Activated gamma-delta T cell treated with anti-CD3 and anti-CD28 coated beads, Interleukin-2, amount 50 U/mL, for 16 hours (primary cell): ENCODE measurements at regions not wholly inside any gene's neighbourhood (a gene's known extent, or its start where the extent isn't known, plus 50 kb on each side); places are given as distances from the start of the nearest gene placed in this dataset.
"Not testable (repeated sequence)": the region's sequence is repeated elsewhere in the genome, so short reads cannot be mapped to it uniquely, and the experiment has no call there.

Experiments
- DNase-seq: peaks from one replicate; pipeline ENCODE4 v3.0.0-alpha.2; 2020; ENCODE audit warnings: low read depth

DNA sequence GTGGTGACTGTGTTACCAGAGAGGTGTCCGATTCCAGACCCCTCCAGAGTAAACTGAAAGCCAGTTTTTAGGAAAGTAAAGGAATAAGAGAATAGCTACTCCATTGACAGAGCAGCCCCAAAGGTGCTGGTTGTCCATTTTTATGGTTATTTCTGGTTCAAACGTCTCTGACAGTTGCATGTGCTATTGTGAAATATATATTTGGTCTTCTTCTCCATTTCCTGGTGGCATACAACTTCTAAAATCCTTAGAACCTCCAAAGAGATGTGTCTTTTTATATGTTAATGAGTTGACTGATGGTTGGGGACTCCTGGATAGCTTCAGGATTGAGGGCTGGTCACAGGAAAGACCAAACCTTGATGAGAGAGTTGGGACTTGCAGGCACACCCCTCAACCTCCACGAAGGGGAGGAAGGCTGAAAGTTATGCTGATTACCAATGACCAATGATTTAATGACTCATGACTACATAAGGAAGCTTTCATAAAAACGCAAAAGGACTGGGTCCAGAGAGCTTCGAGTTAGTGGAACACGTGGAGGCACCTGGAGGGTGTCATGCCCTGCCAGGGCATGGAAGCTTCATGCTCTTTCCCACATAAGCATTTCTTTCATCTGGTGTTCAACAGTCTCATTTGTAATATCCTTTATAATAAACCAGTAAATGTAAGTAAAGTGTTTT is 100.7 kb downstream of the SLC16A1 start:
- DNase-seq = no peak

DNA sequence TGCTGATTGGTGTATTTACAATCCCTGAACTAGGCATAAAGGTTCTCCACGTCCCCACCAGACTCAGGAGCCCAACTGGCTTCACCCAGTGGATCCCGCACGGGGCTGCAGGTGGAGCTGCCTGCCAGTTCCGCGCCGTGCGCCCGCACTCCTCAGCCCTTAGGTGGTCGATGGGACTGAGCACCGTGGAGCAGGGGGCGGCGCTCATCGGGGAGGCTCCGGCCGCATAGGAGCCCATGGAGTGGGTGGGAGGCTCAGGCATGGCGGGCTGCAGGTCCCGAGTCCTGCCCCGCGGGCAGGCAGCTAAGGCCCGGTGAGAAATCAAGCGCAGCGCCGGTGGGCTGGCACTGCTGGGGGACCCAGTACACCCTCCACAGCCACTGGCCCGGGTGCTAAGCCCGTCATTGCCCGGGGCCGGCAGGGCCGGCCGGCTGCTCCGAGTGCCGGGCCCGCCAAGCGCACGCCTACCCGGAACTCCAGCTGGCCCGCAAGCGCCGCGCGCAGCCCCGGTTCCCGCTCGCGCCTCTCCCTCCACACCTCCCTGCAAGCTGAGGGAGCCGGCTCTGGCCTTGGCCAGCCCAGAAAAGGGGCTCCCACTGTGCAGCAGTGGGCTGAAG is 101.5 kb downstream of the SLC16A1 start:
- not testable (repeated sequence) for DNase-seq

DNA sequence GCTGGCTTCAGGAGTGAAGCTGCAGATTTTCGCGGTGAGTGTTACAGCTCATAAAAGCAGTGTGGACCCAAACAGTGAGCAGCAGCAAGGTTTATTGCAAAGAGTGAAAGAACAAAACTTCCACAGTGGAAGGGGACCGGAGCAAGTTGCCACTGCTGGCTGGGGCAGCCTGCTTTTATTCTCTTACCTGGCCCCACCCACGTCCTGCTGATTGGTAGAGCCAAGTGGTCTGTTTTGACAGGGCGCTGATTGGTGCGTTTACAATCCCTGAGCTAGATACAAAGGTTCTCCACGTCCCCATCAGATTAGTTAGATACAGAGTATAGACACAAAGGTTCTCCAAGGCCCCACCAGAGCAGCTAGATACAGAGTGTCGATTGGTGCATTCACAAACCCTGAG is 102.1 kb downstream of the SLC16A1 start:
- DNase-seq = not testable (repeated sequence)

DNA sequence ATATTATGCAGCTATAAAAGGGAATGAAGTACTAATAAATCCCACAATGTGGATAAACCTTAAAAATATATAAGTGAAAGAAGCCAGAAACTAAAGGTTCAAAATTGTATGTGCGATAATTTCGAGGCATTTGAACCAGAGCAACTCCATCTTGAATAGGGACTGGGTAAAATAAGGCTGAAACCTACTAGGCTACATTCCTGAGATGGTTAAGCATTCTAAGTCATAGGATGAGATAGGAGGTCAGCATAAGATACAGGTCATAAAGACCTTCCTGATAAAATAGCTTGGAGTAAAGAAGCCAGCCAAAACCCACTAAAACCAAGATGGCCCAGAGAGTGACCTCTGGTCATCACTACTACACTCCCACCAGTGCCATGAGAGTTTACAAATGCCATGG is 103.1 kb downstream of the SLC16A1 start:
- no peak for DNase-seq

DNA sequence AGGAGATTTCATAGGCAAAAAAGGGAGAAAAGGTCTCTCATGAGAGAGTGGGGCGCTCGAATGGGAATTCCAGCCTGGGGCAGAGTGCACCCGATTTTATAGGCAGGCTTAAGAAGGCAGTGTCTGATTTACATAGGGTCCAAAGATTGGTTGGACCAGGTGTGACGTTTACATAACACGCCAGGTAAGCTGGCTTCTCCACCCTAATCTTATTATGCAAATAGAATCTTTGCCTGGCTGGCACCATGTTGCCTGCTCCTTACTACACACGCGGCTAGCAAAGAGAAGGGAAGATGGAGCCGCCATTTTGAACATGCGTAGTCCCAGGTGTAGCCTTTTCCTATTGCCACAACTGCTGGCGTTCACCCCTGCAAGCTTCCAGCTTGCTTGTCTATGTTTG is 103.7 kb downstream of the SLC16A1 start:
- no peak for DNase-seq

DNA sequence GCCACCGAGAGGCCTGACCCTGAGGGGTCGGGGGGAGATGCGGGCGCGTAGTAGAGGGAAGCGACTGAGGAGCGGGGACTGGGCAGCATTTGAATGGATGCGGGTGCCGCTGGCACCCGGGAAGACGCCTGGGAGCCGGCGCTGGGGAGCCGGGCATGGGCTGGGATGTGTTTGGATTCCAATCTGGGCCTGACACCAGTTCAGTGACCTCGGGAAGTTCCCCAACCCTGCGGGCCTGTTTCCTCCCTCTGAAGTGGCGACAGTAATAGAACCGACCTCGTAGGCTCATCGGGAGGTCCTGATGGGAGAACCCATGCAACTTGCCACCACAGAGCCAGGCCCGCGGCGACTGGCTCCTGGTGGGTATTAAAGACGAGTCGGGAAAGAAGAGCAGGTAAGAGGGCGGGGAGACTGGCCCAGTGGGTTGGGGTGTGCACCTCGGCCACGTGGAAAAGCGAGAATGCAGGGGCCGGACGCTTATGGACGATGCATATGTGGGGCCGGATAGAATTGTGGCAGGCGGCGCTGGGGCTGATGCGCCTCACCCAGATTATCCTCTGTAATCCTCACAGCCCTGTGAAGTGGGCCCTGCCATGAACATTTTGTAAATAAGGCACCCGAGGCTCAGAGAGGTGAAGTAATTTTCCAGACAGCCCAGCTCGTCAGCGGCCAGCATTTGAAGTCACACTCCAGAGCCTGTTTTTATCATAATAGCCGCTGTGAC is 105.8 kb downstream of the SLC16A1 start:
- DNase-seq = no peak

DNA sequence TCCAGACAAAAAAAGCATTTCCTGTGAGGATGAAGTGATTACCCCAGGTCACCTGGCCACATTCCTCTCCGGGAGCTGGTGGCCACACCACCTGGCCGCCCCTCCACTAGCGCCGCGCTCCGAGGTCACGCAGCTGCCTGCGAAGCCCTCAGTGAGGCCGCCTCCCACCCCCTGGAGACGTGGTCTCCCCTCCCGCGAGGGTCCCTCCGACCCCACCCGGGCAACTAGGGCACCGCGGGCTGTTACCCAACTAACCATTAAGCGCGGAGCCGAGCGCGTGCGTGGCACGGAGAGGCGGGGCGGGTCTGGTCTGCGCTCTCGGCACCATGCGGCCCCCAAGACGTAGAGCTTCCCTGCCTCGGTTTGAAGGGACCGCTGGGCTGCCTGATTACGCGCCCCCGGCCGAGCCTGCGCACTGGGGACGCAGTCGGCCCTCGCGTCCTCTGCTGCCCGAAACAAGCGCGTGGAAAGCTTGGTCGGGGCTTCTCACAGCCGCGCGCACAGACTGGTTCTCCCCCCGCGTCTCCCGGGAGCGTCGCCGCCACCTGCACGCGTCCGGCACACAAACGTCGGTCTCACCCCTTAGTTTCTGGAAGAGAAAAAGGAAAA is 106.5 kb downstream of the SLC16A1 start:
- DNase-seq = no peak

DNA sequence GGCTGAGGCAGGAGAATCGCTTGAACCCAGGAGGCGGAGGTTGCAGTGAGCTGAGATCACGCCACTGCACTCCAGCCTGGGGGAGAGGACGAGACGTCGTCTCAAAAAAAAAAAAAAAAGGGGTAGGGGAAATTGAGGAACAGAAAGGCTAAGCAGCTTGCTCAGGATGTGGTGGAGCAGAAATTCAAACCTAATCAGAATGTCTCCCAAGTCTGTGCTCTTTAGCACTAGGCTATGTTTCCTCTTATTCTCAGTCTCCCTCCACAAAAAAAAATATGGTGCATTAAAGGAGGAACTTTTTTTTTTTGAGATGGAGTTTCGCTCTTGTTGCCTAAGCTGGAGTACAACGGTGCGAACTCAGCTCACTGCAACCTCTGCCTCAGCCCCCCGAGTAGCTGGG is 114.2 kb downstream of the SLC16A1 start:
- no peak for DNase-seq

DNA sequence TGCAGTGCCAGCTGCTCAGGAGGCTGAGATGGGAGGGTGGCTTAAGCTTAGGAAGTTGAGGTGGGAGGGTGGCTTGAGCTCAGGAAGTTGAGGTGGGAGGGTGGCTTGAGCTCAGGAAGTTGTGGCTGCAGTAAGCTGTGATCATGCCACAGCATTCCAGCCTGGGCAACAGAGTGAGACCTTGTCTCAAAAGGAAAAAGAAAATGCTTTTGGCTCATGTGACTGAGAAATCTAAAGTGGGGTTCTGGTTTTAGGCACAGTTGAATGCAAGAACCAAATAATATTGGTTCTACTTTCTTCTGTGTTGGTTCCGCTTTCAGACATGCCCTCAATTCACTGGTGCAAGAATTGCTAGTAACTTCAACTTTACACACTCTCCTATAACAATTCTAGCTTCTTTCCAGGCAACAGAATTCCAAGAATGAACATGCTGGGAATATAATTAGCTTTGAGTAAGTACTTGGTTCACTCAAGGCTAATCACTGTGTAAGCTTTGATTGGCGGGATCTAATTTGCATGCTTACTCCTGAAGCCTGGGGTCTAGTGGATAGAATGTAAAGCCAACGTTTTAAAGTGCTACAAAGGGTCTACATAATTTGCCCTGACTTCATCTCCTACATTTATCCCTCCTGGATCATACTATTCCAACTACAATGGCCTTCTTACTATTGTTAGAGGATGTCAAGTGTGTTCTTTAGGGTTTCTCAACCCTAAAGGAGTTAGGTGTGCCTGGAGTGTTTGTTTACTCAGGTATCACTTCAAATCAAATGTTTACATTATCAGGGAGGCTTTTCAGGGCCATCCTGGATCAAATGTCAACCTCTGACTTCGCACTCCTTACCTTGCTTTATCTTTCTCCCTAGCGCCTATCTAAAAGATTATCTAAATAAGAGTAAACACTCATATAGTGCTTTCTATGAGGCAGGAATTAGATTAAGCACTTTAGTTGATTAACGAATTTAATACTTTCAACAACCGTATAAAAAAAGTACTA is 115.1 kb downstream of the SLC16A1 start:
- DNase-seq = no peak

DNA sequence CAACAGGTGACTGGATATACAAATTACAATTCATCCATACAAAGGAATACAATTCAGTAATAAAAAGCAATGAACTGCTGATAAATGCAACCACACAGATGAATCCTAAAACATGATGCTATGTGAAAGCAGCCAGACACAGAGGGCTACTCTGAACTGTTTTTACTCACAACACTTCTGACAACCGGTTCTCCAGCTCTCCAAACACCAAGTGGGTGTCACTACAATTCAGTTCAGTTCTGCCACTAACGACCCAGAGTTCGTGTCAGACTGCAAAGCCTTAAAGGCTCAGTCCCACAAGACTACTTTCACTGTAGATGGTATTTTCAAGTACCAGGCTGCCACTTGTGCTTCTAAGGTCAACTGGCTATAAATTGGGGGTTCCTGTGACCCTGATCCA is 119.4 kb downstream of the SLC16A1 start:
- DNase-seq = no peak

DNA sequence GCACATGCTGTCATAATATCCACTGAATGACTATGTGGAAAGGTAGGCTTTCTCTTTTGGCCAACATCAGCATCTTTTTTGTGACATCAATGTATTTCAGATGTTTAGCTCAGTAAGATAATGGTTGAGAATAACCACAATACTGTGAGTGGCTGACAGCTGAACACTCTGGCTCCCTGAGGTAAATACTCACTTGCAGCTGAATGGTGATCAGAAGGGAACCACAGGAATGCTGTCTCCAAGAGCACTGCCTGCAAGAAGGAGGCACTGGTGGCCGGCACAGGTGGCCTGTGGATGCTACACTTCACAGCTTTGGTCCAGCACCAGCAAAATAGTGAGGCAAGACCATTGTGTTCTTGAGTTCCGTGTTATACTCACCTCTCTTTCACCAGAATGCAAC is 118.7 kb upstream of the PPM1J start:
- DNase-seq = no peak

DNA sequence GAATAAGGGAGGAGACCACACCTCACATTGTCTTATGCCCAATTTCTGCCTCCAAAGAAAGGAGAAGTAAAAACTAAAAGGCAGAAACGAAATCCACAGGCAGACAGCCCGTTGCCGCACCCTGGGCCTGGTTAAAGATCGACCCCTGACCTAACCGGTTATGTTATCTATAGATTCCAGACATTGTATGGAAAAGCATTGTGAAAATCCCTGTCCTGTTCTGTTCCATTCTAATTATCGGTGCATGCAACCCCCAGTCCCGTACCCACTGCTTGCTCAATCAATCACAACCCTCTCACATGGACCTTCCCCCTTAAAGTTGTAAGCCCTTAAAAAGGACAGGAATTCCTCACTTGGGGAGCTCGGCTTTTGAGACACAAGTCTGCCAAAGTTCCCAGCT is 117.1 kb upstream of the PPM1J start:
- DNase-seq = not testable (repeated sequence)

DNA sequence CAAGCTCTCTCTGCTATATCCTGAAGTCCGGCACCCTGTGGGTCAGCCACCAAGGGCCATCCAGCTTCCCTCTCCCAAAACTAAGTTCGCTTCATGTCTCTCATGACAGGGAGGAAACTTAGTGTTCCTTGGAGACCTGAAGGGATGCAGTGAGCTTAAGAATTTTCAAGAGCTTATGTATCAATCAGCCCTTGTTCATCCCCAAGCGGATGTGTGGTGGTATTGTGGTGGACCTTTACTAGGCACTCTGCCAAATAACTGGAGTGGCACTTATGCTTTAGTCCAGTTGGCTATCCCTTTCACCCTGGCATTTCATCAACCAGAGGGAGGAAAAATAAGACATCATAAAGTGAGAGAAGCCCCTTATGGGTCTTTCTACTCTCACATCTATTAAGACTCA is 114.6 kb upstream of the PPM1J start:
- DNase-seq = not testable (repeated sequence)

DNA sequence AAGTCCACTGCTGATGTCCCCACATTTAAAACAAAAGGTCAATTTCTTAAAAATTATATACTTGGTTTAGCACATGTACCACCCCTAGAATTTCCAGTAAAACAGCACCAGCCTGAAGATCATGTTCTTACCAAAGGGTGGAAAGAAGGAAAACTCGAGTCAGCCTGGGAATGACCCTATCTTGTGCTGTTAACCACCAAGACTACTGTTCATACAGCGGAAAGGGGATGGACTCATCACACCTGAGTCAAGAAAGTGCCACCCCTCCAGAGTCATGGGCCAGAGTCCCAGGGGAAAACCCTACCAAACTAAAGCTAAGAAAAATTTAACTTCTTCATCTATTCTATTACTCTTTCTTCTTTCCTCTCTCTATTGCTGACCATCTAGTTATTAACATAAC is 113.6 kb upstream of the PPM1J start:
- DNase-seq = no peak

DNA sequence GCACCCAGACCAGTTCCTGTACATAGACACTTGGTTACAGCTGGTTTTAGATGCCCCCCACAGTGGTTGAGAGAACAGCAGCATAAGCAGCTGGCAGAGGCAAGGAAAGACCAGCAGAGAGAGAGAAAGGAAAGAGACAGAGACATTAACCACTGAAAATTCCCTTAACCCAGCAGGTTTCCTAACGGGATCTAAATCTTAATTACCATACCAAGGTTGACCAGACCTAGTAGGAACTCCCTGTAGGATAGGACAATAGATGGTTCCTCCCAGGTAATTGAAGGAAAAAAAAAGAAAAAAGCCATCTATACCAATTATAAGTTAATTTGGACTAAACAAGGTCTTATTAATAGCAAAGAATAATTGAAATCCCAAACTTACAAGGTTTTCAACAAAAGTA is 112.3 kb upstream of the PPM1J start:
- DNase-seq = not testable (repeated sequence)

DNA sequence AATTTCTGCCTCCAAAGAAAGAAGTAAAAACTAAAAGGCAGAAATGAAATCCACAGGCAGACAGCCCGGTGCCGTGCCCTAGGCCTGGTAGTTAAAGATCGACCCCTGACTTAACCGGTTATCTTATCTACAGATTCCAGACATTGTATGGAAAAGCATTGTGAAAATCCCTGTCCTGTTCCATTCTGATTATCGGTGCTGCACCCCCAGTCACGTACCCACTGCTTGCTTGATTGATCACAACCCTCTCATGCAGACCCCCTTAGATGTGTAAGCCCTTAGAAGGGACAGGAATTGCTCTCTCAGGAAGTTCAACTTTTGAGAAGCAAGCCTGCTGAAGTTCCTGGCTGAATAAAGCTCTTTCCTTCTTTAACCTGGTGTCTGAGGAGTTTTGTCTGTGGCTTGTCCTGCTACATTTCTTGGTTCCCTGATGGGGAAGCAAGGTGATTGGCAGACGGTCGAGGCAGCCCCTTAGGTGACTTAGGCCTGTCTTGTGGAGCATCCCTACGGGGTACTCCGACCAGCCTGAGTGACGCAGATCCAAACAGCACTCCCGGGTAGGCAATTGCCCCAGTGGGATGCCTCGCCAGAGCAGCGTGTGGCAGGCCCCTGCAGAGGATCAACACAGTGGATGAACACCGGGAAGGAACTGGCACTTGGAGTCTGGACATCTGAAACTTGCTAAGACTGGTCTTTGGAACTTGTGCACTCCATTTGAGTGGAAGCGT is 111.2 kb upstream of the PPM1J start:
- no peak for DNase-seq

DNA sequence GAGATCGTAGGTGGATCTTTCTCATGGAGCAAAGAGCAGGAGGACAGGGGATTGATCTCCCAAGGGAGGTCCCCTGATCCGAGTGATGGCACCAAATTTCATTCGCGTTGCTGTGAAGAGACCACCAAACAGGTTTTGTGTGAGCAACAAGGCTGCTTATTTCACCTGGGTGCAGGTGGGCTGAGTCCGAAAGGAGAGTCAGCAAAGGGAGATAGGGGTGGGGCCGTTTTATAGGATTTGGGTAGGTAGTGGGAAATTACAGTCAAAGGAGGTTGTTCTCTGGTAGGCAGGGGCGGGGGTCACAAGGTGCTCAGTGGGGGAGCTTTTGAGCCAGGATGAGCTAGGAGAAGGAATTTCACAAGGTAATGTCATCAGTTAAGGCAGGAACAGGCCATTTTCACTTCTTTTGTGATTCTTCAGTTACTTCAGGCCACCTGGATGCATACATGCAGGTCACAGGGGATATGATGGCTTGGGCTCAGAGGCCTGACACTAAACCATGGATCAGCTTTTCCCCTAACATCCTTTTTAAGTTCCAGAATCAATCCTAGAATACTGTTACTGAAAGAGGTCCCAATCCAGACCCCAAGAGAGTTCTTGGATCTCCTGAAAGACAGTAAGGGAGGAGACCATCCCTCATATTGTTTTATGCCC is 110.6 kb upstream of the PPM1J start:
- DNase-seq = not testable (repeated sequence)

DNA sequence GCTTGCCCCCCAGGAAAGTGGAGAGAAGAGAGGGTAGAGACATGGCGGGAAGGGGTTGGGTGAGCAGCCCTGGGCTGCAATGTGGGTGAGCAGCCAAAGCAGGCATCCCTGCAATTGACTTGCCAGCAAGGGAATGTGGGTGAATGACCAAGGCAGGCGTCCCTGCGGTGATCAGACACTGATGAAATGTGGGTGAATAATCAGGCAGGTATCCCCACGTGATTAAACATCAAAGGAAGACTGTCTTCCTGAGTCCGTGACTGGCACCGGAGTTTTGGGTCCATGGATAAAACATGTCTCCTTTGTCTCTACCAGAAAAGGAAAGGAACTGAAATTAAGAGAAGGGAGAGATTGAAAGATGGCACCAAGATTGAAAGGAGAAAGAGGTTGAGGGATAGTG is 109.9 kb upstream of the PPM1J start:
- DNase-seq = not testable (repeated sequence)

DNA sequence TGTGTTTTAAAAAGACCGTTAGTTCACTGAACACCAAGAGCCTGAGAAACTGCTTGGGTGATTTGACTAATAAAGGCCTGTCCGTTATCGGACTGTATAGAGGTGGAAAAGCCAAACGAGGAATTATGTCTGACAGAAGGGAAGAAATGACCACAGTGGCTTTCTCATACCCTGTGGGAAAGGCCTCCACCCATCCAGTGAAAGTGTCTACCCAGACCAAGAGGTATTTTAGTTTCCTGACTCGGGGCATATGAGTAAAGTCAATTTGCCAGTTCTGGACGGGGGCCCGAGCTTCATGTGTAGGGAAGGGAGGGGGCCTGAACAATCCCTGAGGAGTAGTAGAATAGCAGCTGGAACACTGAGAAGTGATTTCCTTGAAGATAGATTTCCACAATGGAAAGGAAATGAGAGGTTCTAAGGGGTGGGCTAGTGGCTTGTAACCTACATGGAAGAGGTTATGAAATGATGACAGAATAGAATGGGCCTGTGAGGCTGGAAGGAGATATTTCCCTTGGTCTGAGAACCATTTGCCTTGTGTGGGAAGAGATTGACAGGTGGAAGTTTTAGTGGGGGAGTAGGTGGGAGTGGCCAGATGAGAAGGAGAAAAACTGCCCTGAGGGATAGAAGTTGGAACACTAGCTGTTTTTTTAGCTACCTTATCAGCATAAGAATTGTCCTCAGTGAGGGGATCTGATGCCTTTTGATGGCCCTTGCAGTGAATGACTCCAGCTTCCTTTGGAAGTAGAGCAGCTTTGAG is 106.4 kb upstream of the PPM1J start:
- DNase-seq = not testable (repeated sequence)
